ENCODE measurements at regions not wholly inside any gene's neighbourhood (a gene's known extent, or its start where the extent isn't known, plus 50 kb on each side); places are given as distances from the start of the nearest gene placed in this dataset.

DNA sequence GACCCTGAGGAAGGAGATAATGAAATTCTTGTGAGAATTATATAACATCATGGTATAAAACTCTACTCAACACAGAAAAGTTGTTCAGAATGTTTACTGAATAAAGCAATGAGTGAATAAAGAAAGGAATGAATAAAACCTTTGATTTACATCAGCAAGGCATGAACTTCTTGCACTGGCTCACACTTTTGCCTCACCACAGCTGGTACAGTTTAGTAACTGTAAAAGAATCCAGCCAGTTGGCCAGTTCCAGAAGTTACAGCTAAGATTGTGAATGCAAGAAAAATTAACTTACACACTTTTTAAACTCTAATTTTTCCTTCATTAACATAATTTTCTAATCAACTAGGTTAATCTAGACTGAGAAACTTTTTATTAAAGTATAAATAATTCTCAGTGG, 490.9 kb downstream of the NFIB start:
- no peak overlapping the region for H3K27ac ChIP-seq (ENCODE audit: low read depth, low read length, poor library complexity, severe bottlenecking)
- H3K4me2 ChIP-seq (ENCODE audit: low read length): no peak overlapping the region
- H2AFZ ChIP-seq (ENCODE audit: low read length): no peak overlapping the region
- ChIA-PET POLR2A (no interaction called here), CTCF (ENCODE audit: unreplicated experiment) (no interaction called here)
- no TSS peak for BruUV-seq (replicated peaks)
- H3K9me3 ChIP-seq (ENCODE audit: low read length): no peaks in the 10 kb centered on the region
- no peak for TF ChIP-seq EZH2phosphoT487 (IDR thresholded peaks at IDR 0.05; ENCODE audit: borderline replicate concordance, low read depth, low read length)
- TF ChIP-seq, protein P1, sequence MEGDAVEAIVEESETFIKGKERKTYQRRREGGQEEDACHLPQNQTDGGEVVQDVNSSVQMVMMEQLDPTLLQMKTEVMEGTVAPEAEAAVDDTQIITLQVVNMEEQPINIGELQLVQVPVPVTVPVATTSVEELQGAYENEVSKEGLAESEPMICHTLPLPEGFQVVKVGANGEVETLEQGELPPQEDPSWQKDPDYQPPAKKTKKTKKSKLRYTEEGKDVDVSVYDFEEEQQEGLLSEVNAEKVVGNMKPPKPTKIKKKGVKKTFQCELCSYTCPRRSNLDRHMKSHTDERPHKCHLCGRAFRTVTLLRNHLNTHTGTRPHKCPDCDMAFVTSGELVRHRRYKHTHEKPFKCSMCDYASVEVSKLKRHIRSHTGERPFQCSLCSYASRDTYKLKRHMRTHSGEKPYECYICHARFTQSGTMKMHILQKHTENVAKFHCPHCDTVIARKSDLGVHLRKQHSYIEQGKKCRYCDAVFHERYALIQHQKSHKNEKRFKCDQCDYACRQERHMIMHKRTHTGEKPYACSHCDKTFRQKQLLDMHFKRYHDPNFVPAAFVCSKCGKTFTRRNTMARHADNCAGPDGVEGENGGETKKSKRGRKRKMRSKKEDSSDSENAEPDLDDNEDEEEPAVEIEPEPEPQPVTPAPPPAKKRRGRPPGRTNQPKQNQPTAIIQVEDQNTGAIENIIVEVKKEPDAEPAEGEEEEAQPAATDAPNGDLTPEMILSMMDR (conservative IDR thresholded peaks at IDR 0.05; ENCODE audit: low read length): no peak
- DNase-seq (ENCODE audit: low spot score): no peak
- no peaks in the 10 kb centered on the region for H4K20me1 ChIP-seq (ENCODE audit: insufficient read depth, low read length)
- H3K9me2 ChIP-seq (ENCODE audit: insufficient read depth, low read length): no peaks in the 10 kb centered on the region
- intact Hi-C loops (cut with micrococcal nuclease; ENCODE audit: unreplicated experiment): no loop called here
- H3K4me1 ChIP-seq (ENCODE audit: insufficient read depth, low read length, poor library complexity, severe bottlenecking): no peaks in the 10 kb centered on the region
- H3K79me2 ChIP-seq (ENCODE audit: insufficient read depth, low read depth, low read length): no peaks in the 10 kb centered on the region
- H3K4me3 ChIP-seq (ENCODE audit: low read depth, low read length, poor library complexity, severe bottlenecking): no peak overlapping the region
- H3K36me3 ChIP-seq (ENCODE audit: insufficient read depth, low read length): no peaks in the 10 kb centered on the region

DNA sequence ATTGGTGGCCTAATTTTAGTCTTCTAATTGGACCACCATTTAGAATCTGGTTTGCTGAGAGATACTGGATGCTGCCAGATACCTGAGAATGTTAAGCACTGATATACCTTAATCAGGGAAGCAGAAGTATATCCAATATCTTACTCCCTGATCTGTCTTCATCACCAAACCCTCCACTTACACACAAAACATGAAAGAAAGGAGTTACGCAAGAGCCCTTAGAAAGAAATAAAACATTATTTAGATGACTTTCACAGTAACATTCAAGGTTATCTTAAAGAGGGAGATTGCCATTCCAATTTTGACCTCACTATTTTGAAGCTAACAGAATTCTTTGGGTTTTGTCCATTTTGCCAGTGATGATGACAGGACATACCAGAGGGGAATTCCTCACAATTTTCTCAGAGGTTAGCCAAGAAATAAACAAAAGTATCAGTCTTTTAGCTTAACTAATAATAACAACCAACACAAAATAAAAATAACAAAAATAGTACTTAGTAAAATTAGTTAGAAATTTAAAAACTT, 496.1 kb downstream of the NFIB start:
- Histone ChIP-seq H4K20me1 (ENCODE audit: insufficient read depth, low read length) (no peaks in the 10 kb centered on the region), H3K79me2 (ENCODE audit: insufficient read depth, low read depth, low read length) (no peaks in the 10 kb centered on the region), H2AFZ (ENCODE audit: low read length) (no peak overlapping the region), H3K9me2 (ENCODE audit: insufficient read depth, low read length) (no peaks in the 10 kb centered on the region), H3K27ac (ENCODE audit: low read depth, low read length, poor library complexity, severe bottlenecking) (no peak overlapping the region), H3K4me3 (ENCODE audit: low read depth, low read length, poor library complexity, severe bottlenecking) (no peak overlapping the region), H3K4me1 (ENCODE audit: insufficient read depth, low read length, poor library complexity, severe bottlenecking) (no peaks in the 10 kb centered on the region), H3K4me2 (ENCODE audit: low read length) (no peak overlapping the region), H3K9me3 (ENCODE audit: low read length) (no peaks in the 10 kb centered on the region), H3K36me3 (ENCODE audit: insufficient read depth, low read length) (no peaks in the 10 kb centered on the region)
- no peak for DNase-seq (ENCODE audit: low spot score)
- intact Hi-C loops (cut with micrococcal nuclease; ENCODE audit: unreplicated experiment): no loop called here
- ChIA-PET CTCF (ENCODE audit: unreplicated experiment) (no interaction called here), POLR2A (interaction anchor here (0.6 kb wide), 1 partner anchor 1235 kb away, joined by 3 read pairs; no protein-coding TSS in a partner anchor)
- no TSS peak for BruUV-seq (replicated peaks)
- TF ChIP-seq EZH2phosphoT487 (IDR thresholded peaks at IDR 0.05; ENCODE audit: borderline replicate concordance, low read depth, low read length): no peak

GRCh38 chr9:13816837-13817236, 497.1 kb downstream of the NFIB start:
- CTCF ChIA-PET (ENCODE audit: unreplicated experiment): no interaction called here
- intact Hi-C loops (cut with micrococcal nuclease; ENCODE audit: unreplicated experiment): no loop called here

More at GRCh38 chr9:13816837-13817236, 497.1 kb downstream of the NFIB start:
- H3K27ac ChIP-seq (ENCODE audit: low read depth, low read length, poor library complexity, severe bottlenecking): no peak overlapping the region
- H2AFZ ChIP-seq (ENCODE audit: low read length): no peak overlapping the region
- DNase-seq (ENCODE audit: low spot score): no peak
- H3K9me3 ChIP-seq (ENCODE audit: low read length): no peaks in the 10 kb centered on the region
- no TSS peak for BruUV-seq (replicated peaks)
- no peaks in the 10 kb centered on the region for H3K4me1 ChIP-seq (ENCODE audit: insufficient read depth, low read length, poor library complexity, severe bottlenecking)
- no peaks in the 10 kb centered on the region for H3K79me2 ChIP-seq (ENCODE audit: insufficient read depth, low read depth, low read length)
- no peak for TF ChIP-seq EZH2phosphoT487 (IDR thresholded peaks at IDR 0.05; ENCODE audit: borderline replicate concordance, low read depth, low read length)
- TF ChIP-seq, protein P1 (conservative IDR thresholded peaks at IDR 0.05; ENCODE audit: low read length): no peak
- H3K36me3 ChIP-seq (ENCODE audit: insufficient read depth, low read length): no peaks in the 10 kb centered on the region
- H3K9me2 ChIP-seq (ENCODE audit: insufficient read depth, low read length): no peaks in the 10 kb centered on the region
- H4K20me1 ChIP-seq (ENCODE audit: insufficient read depth, low read length): no peaks in the 10 kb centered on the region
- no peak overlapping the region for H3K4me3 ChIP-seq (ENCODE audit: low read depth, low read length, poor library complexity, severe bottlenecking)
- no peak overlapping the region for H3K4me2 ChIP-seq (ENCODE audit: low read length)
- POLR2A ChIA-PET: interaction anchor here (0.6 kb wide), 1 partner anchor 1236 kb away, joined by 3 read pairs; no protein-coding TSS in a partner anchor

All from OCI-LY7 (cell line).